ENCODE measurements at regions not wholly inside any gene's neighbourhood (a gene's known extent, or its start where the extent isn't known, plus 50 kb on each side); places are given as distances from the start of the nearest gene placed in this dataset.

- H3K79me1 ChIP-seq (ENCODE audit: low read depth, low read length) = no peaks in the 10 kb centered on the region
- H3K4ac ChIP-seq (replicated peaks; ENCODE audit: insufficient read length, low read depth, low read length) = no peak overlapping the region
- H2BK20ac ChIP-seq (ENCODE audit: low read length) = no peak overlapping the region
- H3K23me2 ChIP-seq (ENCODE audit: low read depth, low read length) = no peaks in the 10 kb centered on the region
- H2BK120ac ChIP-seq (replicated peaks; ENCODE audit: low read depth, low read length) = no peak overlapping the region
- no peak overlapping the region for H3K4me3 ChIP-seq (ENCODE audit: extremely low read depth in 1 of 4, insufficient read depth in 2 of 4, low read depth in 3 of 4, low read length in 4 of 4)
- no peaks in the 10 kb centered on the region for H3K36me3 ChIP-seq (ENCODE audit: control insufficient read depth in 2 of 4, insufficient read depth in 4 of 4, low read length in 3 of 4)
- no peak overlapping the region for H2AFZ ChIP-seq (ENCODE audit: low read length)
- no peak overlapping the region for H2BK5ac ChIP-seq (ENCODE audit: low read depth, low read length)
- H3K56ac ChIP-seq (replicated peaks; ENCODE audit: insufficient read length, low read depth, low read length) = no peak overlapping the region
- no peak for FAIRE-seq
- no peaks in the 10 kb centered on the region for H3K27me3 ChIP-seq (replicated peaks in 1 of 4; ENCODE audit: control insufficient read depth in 3 of 4, extremely low read depth in 1 of 4, insufficient read depth in 3 of 4, low read length in 3 of 4)
- no peaks in the 10 kb centered on the region for H3K4me1 ChIP-seq (replicated peaks in 1 of 4; ENCODE audit: control insufficient read depth in 3 of 4, insufficient read depth in 4 of 4, low read length in 3 of 4)
- no peaks in the 10 kb centered on the region for H3K79me2 ChIP-seq (ENCODE audit: control insufficient read depth in 1 of 2, insufficient read depth in 2 of 2, low read length in 2 of 2)
- peaks cover 4 to 10% of the 10 kb centered on the region in 2 experiments; a peak in 2 of 4 replicates for H3K9me3 ChIP-seq (ENCODE audit: insufficient read depth in 2 of 2, low read depth in 1 of 2, low read length in 1 of 2)
- no peak overlapping the region for H4K8ac ChIP-seq (ENCODE audit: extremely low read depth, insufficient read depth, low read length)
- no peak overlapping the region for H3K27ac ChIP-seq (ENCODE audit: low read depth, low read length)
- no peaks in the 10 kb centered on the region for H4K20me1 ChIP-seq (replicated peaks in 1 of 2; ENCODE audit: control insufficient read depth in 1 of 2, insufficient read depth in 2 of 2, low read length in 2 of 2)
- H2BK15ac ChIP-seq (ENCODE audit: low read length) = no peak overlapping the region
- no peak overlapping the region for H3K14ac ChIP-seq (ENCODE audit: insufficient read length)
- no peak overlapping the region for H2AK5ac ChIP-seq (ENCODE audit: low read depth, low read length)
- H4K5ac ChIP-seq (ENCODE audit: insufficient read length, low read depth, low read length) = no peak overlapping the region
- no peak overlapping the region for H3K23ac ChIP-seq (ENCODE audit: insufficient read length)
- H3K9ac ChIP-seq (replicated peaks in 1 of 4; ENCODE audit: extremely low read depth in 1 of 4, low read depth in 3 of 4, low read length in 3 of 4) = no peak overlapping the region
- H3K4me2 ChIP-seq (ENCODE audit: insufficient read depth in 1 of 2, low read depth in 2 of 2, low read length in 2 of 2) = no peak overlapping the region
- no peak overlapping the region for H2BK12ac ChIP-seq (ENCODE audit: low read depth, low read length)
- no peak overlapping the region for H3K18ac ChIP-seq (ENCODE audit: extremely low read depth, low read length)
- H4K91ac ChIP-seq (replicated peaks; ENCODE audit: insufficient read length, low read length) = no peak overlapping the region
- no peak for DNase-seq (ENCODE audit: low read depth in 1 of 2, low spot score in 2 of 2)
- ChIA-PET CTCF (ENCODE audit: partially characterized antibody) (interaction anchor here (2.9 kb wide), 1 partner anchor 28 kb away, joined by 11 read pairs; no protein-coding TSS in a partner anchor), POLR2A (ENCODE audit: partially characterized antibody) (interaction anchor here (0.7 kb wide), 1 partner anchor 9 kb away, joined by 4 read pairs; no protein-coding TSS in a partner anchor)
- no peak for TF ChIP-seq BRCA1 (IDR thresholded peaks at IDR 0.05; ENCODE audit: low read depth, low read length)
- no peak for TF ChIP-seq EGR1 (IDR thresholded peaks at IDR 0.05; ENCODE audit: borderline replicate concordance, low read depth, low read length)
- no peak for TF ChIP-seq SRF (IDR thresholded peaks at IDR 0.05; ENCODE audit: low read depth, low read length)
- no peak for TF ChIP-seq JUND (IDR thresholded peaks at IDR 0.05; ENCODE audit: low read length)
- no peak for TF ChIP-seq RAD21 (IDR thresholded peaks at IDR 0.05 in 1 of 2, conservative IDR thresholded peaks at IDR 0.05 in 1 of 2; ENCODE audit: low read depth in 2 of 2, low read length in 2 of 2)
- no peak for TF ChIP-seq TAF7 (optimal IDR thresholded peaks at IDR 0.05; ENCODE audit: borderline replicate concordance, low read depth, low read length)
- TF ChIP-seq CEBPB (IDR thresholded peaks at IDR 0.05; ENCODE audit: low read depth, low read length) = no peak
- no peak for TF ChIP-seq FOSL1 (IDR thresholded peaks at IDR 0.05; ENCODE audit: insufficient read depth, low read depth, low read length)
- TF ChIP-seq, protein P1, sequence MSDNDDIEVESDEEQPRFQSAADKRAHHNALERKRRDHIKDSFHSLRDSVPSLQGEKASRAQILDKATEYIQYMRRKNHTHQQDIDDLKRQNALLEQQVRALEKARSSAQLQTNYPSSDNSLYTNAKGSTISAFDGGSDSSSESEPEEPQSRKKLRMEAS (IDR thresholded peaks at IDR 0.05) = no peak
- TF ChIP-seq TBP (IDR thresholded peaks at IDR 0.05; ENCODE audit: low read depth, low read length) = no peak
- TF ChIP-seq KDM5A (IDR thresholded peaks at IDR 0.05; ENCODE audit: low read length) = no peak
- TF ChIP-seq, protein P2, sequence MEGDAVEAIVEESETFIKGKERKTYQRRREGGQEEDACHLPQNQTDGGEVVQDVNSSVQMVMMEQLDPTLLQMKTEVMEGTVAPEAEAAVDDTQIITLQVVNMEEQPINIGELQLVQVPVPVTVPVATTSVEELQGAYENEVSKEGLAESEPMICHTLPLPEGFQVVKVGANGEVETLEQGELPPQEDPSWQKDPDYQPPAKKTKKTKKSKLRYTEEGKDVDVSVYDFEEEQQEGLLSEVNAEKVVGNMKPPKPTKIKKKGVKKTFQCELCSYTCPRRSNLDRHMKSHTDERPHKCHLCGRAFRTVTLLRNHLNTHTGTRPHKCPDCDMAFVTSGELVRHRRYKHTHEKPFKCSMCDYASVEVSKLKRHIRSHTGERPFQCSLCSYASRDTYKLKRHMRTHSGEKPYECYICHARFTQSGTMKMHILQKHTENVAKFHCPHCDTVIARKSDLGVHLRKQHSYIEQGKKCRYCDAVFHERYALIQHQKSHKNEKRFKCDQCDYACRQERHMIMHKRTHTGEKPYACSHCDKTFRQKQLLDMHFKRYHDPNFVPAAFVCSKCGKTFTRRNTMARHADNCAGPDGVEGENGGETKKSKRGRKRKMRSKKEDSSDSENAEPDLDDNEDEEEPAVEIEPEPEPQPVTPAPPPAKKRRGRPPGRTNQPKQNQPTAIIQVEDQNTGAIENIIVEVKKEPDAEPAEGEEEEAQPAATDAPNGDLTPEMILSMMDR (IDR thresholded peaks at IDR 0.05; ENCODE audit: control extremely low read depth in 1 of 3, insufficient read depth in 1 of 3, low read depth in 1 of 3, low read length in 3 of 3) = no peak
Observed at GRCh38 chr3:189013224-189013888, 158.4 kb upstream of the TPRG1 start.
